ENCODE measurements at regions not wholly inside any gene's neighbourhood (a gene's known extent, or its start where the extent isn't known, plus 50 kb on each side); places are given as distances from the start of the nearest gene placed in this dataset.
"Not testable (repeated sequence)": the region's sequence is repeated elsewhere in the genome, so short reads cannot be mapped to it uniquely, and the experiment has no call there.

- DNase-seq, result no peak
These were observed 414.2 kb upstream of the CCDC54 start for GRCh38 chr3:106962993-106963392.

DNA sequence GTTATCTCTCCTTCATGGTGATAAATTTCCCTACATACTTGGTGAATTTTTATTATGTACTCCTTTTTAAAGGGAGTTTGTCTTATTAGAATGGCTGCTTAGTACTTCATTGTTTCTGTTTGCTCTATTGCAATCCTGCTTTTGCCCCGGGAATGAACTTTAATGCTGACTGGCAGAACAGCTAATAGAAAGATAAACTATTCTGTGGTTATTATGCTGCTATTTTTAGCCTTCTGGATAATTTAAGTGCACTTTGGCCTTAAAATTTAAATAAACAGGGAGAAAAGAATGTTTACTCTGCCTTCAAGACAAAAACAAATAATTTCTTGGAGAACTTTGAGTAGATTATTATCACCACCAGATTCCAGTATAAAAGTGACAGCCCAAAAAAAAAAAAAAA, 413.8 kb upstream of the CCDC54 start:
- DNase-seq, result no peak

DNA sequence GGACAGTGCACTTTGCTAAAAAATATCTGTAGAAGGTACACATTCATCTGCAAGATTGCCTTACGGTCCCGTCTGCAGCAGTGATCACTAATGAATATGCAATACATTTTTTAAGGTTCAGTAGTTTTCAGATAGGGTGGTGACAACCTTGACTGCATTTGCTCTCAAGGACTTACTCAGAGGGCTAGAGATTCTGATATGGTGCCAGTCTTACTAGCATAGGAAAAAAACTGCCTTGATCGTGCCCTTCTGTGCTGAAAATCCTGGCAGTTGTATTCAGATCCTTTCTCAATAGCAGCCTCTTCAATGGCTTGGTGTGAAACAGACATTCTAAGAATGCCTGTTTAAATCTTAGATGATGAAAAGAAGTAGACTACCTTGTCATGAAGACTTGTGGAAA, 411.9 kb upstream of the CCDC54 start:
- no peak for DNase-seq

- DNase-seq, result no peak
These were observed 407.6 kb upstream of the CCDC54 start for GRCh38 chr3:106969596-106969995.

- DNase-seq, result no peak
These were observed 395.8 kb upstream of the CCDC54 start for GRCh38 chr3:106981392-106981791.

GRCh38 chr3:106985721-106986120, 391.5 kb upstream of the CCDC54 start:
- no peak for DNase-seq

- not testable (repeated sequence) for DNase-seq
These were observed 378.2 kb upstream of the CCDC54 start for GRCh38 chr3:106998841-106999682.

- no peak for DNase-seq
These were observed 375.6 kb upstream of the CCDC54 start for GRCh38 chr3:107001635-107002034.

GRCh38 chr3:107005352-107005751, 371.9 kb upstream of the CCDC54 start:
- DNase-seq, result not testable (repeated sequence)

GRCh38 chr3:107008213-107008612, 369.0 kb upstream of the CCDC54 start:
- no peak for DNase-seq

DNA sequence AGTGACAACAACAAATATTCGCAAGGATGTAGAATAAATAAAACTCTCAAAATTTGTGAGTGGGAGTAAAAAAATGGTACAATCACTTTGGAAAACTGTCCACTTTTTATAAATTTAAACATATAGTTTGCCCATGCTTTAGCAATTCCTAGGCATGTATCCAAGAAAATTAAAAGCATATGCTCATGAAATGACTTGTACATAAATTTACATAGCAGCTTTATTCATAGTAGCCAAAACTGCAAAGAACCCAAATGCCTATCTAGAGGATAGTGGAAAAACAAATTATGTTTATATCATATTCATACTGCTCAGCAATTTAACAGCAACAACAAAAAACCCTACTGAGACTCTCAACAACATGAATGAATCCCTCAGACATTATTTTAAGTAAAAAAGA, 363.6 kb upstream of the CCDC54 start:
- no peak for DNase-seq

GRCh38 chr3:107024551-107025026, 352.6 kb upstream of the CCDC54 start:
- no peak for DNase-seq

- DNase-seq, result no peak
These were observed 351.3 kb upstream of the CCDC54 start for GRCh38 chr3:107025961-107026360.

GRCh38 chr3:107028086-107028485, 349.2 kb upstream of the CCDC54 start:
- no peak for DNase-seq

DNA sequence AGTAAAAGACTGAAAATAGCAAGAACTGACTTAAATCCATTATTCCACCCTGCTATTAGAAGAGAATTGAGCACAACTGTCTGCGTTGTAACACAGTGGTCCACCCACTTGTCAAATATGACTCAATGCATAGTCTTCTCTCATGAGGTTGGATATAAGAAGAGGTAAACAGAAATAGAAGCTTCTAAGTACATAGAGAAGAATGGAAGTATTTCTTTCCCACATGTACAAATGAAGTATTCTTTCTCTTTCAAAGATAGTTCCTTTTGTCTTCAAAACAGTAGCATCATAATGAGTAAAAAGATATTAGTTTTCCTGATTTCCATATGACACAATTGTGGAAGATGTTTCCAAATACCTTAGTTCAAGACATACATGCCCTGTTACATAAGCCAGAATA, 348.6 kb upstream of the CCDC54 start:
- DNase-seq, result no peak

GRCh38 chr3:107032111-107032510, 345.1 kb upstream of the CCDC54 start:
- no peak for DNase-seq

- DNase-seq, result no peak
These were observed 343.1 kb upstream of the CCDC54 start for GRCh38 chr3:107034142-107034541.

- no peak for DNase-seq
These were observed 342.1 kb upstream of the CCDC54 start for GRCh38 chr3:107035176-107035575.

- DNase-seq, result no peak
These were observed 332.6 kb upstream of the CCDC54 start for GRCh38 chr3:107044677-107045076.

DNA sequence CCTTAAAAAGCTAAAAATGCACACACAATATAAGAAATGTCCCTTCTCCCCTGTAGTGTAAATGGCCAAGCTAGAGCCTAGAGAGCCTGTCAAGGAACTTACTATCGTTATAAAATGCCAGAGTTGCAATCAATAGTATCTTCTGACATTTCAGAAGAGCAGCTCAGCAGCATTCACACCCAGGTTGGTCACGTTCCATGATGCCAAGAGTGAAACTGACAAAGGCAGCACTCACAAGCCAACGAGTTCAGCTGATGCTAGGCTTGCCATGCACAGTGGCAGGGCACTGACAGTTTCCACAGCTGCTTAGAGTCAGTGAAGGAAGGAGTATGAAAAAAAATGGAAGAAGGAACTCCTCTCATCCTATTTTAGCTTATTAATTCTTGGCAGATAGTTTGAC, 331.4 kb upstream of the CCDC54 start:
- DNase-seq, result no peak

DNA sequence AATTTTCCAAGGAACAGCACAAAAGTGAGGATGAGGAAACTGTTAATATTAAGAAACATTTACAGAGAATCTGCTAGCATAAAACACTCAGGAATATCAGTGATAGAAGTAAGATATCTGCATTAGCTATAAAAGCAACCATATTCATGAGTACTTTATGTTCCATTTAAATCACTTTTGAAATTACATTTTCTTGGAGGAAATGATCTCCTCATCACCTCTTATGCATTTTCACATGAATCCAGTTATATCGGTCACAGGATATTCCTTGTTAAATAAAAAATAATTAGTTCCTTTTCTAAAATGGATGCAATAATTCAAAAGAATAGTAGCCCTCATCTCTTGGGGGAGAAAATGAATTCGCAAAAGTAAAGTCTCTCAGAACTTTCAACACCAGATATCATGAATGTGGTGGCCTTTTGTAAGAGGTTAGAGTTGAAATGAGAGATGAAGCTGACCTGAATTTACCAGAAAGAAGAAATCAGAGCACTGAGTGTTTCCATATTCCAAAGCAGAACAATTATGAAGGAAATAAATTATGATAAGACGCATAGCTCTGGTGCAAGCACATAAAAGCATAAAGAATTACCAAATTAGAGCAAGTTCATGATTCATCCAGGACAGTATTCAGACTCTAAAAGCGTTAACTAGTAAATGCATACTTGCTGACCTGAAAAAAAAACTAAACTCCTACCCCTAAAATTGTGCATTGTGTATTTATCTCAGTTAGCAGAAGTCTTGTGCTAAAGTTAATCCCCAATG, 321.9 kb upstream of the CCDC54 start:
- DNase-seq, result no peak

- DNase-seq, result no peak
These were observed 315.8 kb upstream of the CCDC54 start for GRCh38 chr3:107061466-107061865.

GRCh38 chr3:107062310-107062709, 314.9 kb upstream of the CCDC54 start:
- DNase-seq, result no peak

DNA sequence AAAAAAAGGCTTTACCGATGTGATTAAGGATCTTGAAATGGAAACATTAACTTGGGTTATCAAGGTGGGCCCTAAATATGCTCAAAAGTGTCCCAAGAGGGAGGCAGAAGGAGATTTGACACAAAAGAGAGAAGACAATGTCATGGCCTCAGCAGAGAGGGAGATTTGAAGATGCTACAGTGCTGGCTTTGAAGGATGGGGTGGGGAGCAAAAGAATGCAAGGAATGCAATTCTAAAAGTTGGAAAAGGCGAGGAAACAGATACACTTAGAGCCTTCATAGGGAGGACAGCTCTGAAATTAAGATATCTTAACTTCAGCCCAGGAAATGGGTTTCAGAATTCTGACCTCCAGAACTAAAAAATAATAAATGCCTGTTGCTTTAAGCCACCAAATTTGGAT, 314.5 kb upstream of the CCDC54 start:
- no peak for DNase-seq
